ENCODE measurements at regions not wholly inside any gene's neighbourhood (a gene's known extent, or its start where the extent isn't known, plus 50 kb on each side); places are given as distances from the start of the nearest gene placed in this dataset.

DNA sequence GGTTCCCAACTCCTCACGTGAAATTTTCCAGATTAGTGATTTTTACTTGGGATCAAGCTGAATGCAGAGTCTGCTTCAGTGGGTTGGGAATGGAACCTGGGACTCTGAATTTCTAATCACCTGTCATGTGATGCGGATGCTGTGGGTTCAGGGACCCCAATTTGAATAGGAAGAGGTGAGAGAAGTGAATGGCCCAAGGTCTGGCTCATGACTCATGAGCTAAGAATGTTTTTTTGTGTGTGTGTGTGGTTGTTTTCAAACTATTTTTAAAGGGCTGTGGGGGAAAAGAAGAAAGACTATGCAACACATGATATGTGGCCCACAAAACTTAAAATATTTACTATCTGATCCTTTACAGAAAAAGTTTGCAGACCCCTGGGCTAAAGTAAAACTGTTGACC lies 108.5 kb upstream of the CYRIA start (continued):
- TF ChIP-seq FOSL2 (IDR thresholded peaks at IDR 0.05; ENCODE audit: borderline replicate concordance, low read depth) (no peak), POLR2AphosphoS5 (IDR thresholded peaks at IDR 0.05; ENCODE audit: low read depth, low read length) (no peak)

DNA sequence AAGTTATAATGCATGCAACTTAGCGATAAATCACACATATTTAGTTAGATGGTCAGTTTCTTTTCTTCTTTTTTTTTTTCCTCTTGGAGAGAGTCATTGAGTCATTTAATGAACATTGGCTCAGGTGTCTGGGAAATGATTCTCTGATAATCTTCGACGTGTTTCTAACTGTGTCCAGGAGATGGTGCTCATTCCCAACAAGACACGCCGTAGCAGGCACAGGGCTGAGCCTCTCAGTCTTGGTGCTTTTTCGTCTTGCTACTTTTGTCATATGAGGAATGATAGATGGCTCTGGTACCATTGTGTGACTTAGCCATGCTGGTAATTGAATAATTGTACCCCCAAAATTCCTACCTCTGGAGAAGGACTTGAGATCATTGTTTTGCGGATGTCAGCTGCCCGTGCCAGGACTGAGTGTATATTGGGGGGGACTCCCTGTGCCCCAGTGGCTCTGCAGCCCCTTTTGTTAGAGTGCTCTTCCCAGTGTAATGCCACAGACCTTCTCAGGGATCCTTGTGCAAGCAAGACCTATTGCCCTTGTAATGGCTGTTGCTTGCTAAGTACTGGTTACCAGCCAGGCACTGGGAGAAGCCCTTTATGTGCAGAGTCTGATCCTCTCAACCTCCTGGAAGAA lies 107.6 kb upstream of the CYRIA start:
- WGBS (ENCODE audit: low lambda C conversion rate): 22% methylated on average over 8 of the region's 8 CpGs
- no peaks in the 10 kb centered on the region for H3K9me3 ChIP-seq
- H4K20me1 ChIP-seq (ENCODE audit: insufficient read depth): no peaks in the 10 kb centered on the region
- no peaks in the 10 kb centered on the region for H3K9me2 ChIP-seq
- no peak overlapping the region for H3K4me2 ChIP-seq
- no peak overlapping the region for H3K27ac ChIP-seq (ENCODE audit: low read depth in 2 of 2, low read length in 1 of 2)
- no peak overlapping the region for H2AFZ ChIP-seq (ENCODE audit: low read depth)
- ChIA-PET CTCF (interaction anchor here (0.6 to 11.0 kb wide), 101 partner anchors 8 to 1056 kb away, joined by 3 to 311 read pairs (median 4); partner anchors contain the start of gene VSNL1), POLR2A (no interaction called here)
- H3F3A ChIP-seq (replicated peaks; ENCODE audit: insufficient read depth): no peaks in the 10 kb centered on the region
- peak; percentile 67 for DNase-seq
- no peaks in the 10 kb centered on the region for H3K79me2 ChIP-seq (ENCODE audit: insufficient read depth)
- H3K4me1 ChIP-seq (ENCODE audit: control insufficient read depth in 1 of 2, insufficient read depth in 2 of 2, low read depth in 1 of 2, low read length in 1 of 2): peaks cover 0 to 5% of the 10 kb centered on the region in 2 experiments; a peak in 2 of 4 replicates
- no peak overlapping the region for H3K9ac ChIP-seq
- H3K36me3 ChIP-seq (replicated peaks in 1 of 2; ENCODE audit: control insufficient read depth in 1 of 2, insufficient read depth in 2 of 2, low read length in 1 of 2): no peaks in the 10 kb centered on the region
- H3K27me3 ChIP-seq (ENCODE audit: insufficient read depth): no peaks in the 10 kb centered on the region
- H3K4me3 ChIP-seq (ENCODE audit: low read depth in 2 of 2, low read length in 1 of 2): no peak overlapping the region; a peak in 1 of 4 replicates
- TF ChIP-seq ELF1 (IDR thresholded peaks at IDR 0.05) (no peak), MEF2A (IDR thresholded peaks at IDR 0.05; ENCODE audit: borderline replicate concordance, low read depth) (no peak), SMC3 (IDR thresholded peaks at IDR 0.05; ENCODE audit: low read depth, low read length) (peak; percentile 94), CHD2 (IDR thresholded peaks at IDR 0.05; ENCODE audit: low read length, partially characterized antibody) (no peak), JUND (IDR thresholded peaks at IDR 0.05) (no peak), RAD21 (IDR thresholded peaks at IDR 0.05; ENCODE audit: low read length) (peak; percentile 100), EZH2phosphoT487 (IDR thresholded peaks at IDR 0.05; ENCODE audit: borderline replicate concordance, low read depth) (no peak), MXI1 (IDR thresholded peaks at IDR 0.05; ENCODE audit: low read depth, low read length) (peak; percentile 16; the same call in 1 of the 2 replicates), TAF1 (IDR thresholded peaks at IDR 0.05; ENCODE audit: borderline replicate concordance, low read depth, low read length) (no peak), GATA2 (CRISPR knock-in tag; IDR thresholded peaks at IDR 0.05) (peak; percentile 46), NFIC (IDR thresholded peaks at IDR 0.05; ENCODE audit: borderline replicate concordance) (no peak), TEAD4 (IDR thresholded peaks at IDR 0.05; ENCODE audit: borderline replicate concordance, insufficient read depth) (no peak), TCF12 (IDR thresholded peaks at IDR 0.05) (no peak), FOSL2 (IDR thresholded peaks at IDR 0.05; ENCODE audit: borderline replicate concordance, low read depth) (no peak), EP300 (IDR thresholded peaks at IDR 0.05; ENCODE audit: borderline replicate concordance in 1 of 2, low read depth in 1 of 2, low read length in 1 of 2) (peak in 1 of 2 experiments; percentile 38; a peak in 1 of 4 replicates), YY1 (IDR thresholded peaks at IDR 0.05; ENCODE audit: low read depth) (no peak), RXRA (IDR thresholded peaks at IDR 0.05; ENCODE audit: borderline replicate concordance, low read depth) (no peak), RFX5 (IDR thresholded peaks at IDR 0.05; ENCODE audit: low read length) (0 out of 2 replicates have a peak, but pooled peaks have one; percentile 38), POLR2AphosphoS5 (IDR thresholded peaks at IDR 0.05; ENCODE audit: low read depth, low read length) (no peak)
- TF ChIP-seq, protein P1, sequence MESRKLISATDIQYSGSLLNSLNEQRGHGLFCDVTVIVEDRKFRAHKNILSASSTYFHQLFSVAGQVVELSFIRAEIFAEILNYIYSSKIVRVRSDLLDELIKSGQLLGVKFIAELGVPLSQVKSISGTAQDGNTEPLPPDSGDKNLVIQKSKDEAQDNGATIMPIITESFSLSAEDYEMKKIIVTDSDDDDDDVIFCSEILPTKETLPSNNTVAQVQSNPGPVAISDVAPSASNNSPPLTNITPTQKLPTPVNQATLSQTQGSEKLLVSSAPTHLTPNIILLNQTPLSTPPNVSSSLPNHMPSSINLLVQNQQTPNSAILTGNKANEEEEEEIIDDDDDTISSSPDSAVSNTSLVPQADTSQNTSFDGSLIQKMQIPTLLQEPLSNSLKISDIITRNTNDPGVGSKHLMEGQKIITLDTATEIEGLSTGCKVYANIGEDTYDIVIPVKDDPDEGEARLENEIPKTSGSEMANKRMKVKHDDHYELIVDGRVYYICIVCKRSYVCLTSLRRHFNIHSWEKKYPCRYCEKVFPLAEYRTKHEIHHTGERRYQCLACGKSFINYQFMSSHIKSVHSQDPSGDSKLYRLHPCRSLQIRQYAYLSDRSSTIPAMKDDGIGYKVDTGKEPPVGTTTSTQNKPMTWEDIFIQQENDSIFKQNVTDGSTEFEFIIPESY (IDR thresholded peaks at IDR 0.05; ENCODE audit: borderline replicate concordance, low read depth): no peak
- TF ChIP-seq, protein P2, sequence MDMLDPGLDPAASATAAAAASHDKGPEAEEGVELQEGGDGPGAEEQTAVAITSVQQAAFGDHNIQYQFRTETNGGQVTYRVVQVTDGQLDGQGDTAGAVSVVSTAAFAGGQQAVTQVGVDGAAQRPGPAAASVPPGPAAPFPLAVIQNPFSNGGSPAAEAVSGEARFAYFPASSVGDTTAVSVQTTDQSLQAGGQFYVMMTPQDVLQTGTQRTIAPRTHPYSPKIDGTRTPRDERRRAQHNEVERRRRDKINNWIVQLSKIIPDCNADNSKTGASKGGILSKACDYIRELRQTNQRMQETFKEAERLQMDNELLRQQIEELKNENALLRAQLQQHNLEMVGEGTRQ (IDR thresholded peaks at IDR 0.05; ENCODE audit: borderline replicate concordance, low read depth, low read length): no peak
- TF ChIP-seq, protein P3, sequence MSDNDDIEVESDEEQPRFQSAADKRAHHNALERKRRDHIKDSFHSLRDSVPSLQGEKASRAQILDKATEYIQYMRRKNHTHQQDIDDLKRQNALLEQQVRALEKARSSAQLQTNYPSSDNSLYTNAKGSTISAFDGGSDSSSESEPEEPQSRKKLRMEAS (IDR thresholded peaks at IDR 0.05; ENCODE audit: low read depth): no peak
- TF ChIP-seq, protein P4, sequence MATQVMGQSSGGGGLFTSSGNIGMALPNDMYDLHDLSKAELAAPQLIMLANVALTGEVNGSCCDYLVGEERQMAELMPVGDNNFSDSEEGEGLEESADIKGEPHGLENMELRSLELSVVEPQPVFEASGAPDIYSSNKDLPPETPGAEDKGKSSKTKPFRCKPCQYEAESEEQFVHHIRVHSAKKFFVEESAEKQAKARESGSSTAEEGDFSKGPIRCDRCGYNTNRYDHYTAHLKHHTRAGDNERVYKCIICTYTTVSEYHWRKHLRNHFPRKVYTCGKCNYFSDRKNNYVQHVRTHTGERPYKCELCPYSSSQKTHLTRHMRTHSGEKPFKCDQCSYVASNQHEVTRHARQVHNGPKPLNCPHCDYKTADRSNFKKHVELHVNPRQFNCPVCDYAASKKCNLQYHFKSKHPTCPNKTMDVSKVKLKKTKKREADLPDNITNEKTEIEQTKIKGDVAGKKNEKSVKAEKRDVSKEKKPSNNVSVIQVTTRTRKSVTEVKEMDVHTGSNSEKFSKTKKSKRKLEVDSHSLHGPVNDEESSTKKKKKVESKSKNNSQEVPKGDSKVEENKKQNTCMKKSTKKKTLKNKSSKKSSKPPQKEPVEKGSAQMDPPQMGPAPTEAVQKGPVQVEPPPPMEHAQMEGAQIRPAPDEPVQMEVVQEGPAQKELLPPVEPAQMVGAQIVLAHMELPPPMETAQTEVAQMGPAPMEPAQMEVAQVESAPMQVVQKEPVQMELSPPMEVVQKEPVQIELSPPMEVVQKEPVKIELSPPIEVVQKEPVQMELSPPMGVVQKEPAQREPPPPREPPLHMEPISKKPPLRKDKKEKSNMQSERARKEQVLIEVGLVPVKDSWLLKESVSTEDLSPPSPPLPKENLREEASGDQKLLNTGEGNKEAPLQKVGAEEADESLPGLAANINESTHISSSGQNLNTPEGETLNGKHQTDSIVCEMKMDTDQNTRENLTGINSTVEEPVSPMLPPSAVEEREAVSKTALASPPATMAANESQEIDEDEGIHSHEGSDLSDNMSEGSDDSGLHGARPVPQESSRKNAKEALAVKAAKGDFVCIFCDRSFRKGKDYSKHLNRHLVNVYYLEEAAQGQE (IDR thresholded peaks at IDR 0.05; ENCODE audit: low read depth, low read length): no peak
- TF ChIP-seq, protein P5, sequence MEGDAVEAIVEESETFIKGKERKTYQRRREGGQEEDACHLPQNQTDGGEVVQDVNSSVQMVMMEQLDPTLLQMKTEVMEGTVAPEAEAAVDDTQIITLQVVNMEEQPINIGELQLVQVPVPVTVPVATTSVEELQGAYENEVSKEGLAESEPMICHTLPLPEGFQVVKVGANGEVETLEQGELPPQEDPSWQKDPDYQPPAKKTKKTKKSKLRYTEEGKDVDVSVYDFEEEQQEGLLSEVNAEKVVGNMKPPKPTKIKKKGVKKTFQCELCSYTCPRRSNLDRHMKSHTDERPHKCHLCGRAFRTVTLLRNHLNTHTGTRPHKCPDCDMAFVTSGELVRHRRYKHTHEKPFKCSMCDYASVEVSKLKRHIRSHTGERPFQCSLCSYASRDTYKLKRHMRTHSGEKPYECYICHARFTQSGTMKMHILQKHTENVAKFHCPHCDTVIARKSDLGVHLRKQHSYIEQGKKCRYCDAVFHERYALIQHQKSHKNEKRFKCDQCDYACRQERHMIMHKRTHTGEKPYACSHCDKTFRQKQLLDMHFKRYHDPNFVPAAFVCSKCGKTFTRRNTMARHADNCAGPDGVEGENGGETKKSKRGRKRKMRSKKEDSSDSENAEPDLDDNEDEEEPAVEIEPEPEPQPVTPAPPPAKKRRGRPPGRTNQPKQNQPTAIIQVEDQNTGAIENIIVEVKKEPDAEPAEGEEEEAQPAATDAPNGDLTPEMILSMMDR (IDR thresholded peaks at IDR 0.05): peak; percentile 74
